ENCODE measurements at regions not wholly inside any gene's neighbourhood (a gene's known extent, or its start where the extent isn't known, plus 50 kb on each side); places are given as distances from the start of the nearest gene placed in this dataset.
"Not testable (repeated sequence)": the region's sequence is repeated elsewhere in the genome, so short reads cannot be mapped to it uniquely, and the experiment has no call there.

DNA sequence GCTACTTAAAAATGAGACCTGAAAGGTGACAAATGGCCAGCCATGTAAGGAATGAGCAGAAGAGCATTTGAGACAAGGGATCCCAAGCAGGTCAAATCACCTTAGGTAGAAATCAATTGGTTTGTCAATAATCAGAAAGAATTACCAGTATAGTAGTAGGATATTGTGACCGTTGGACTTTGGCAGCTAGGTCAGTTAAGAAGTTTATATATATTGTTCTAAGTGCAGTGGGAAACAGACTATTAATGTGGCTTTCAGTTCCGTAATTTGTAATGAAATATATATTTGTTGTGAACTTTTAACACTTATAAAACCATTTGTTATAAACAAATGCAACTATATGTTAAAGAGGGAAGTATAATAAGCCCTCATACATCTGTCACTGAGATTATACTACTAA lies 807.9 kb upstream of the SPRY2 start:
- H3K9me3 ChIP-seq (ENCODE audit: low read depth, low read length) = no peaks in the 10 kb centered on the region
- DNase-seq (ENCODE audit: low read depth, low spot score) = no peak
- TF ChIP-seq FOXP2 (optimal IDR thresholded peaks at IDR 0.05; ENCODE audit: control extremely low read depth, extremely low read length, insufficient read depth) = no peak
- TF ChIP-seq EZH2 (IDR thresholded peaks at IDR 0.05) = no peak
- no peak for TF ChIP-seq POLR2AphosphoS5 (IDR thresholded peaks at IDR 0.05; ENCODE audit: borderline replicate concordance, low read depth, low read length)
- no peak overlapping the region for H3K9ac ChIP-seq (ENCODE audit: insufficient read length)
- H3K36me3 ChIP-seq (ENCODE audit: insufficient read depth, low read length) = no peaks in the 10 kb centered on the region
- H3K27ac ChIP-seq = no peak overlapping the region
- no peak overlapping the region for H3K4me3 ChIP-seq

DNA sequence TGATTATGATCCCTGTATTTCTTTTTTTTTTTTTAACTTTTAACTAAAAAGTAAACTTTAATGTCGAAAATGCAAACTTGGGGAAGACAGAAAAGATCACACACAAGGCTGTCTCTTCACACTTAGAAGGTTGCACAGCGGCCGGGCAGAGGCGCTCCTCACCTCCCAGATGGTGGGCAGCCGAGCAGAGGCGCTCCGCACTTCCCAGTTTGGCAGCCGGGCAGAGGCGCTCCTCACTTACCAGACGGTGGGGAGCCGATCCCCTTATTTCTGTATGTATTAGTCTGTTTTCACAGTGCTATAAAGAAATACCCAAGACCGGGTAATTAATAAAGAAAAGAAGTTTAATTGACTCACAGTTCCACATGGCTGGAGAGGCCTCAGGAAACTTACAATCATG lies 805.6 kb upstream of the SPRY2 start:
- not testable (repeated sequence) for DNase-seq (ENCODE audit: low read depth, low spot score); H3K27ac ChIP-seq; H3K9ac ChIP-seq (ENCODE audit: insufficient read length); H3K9me3 ChIP-seq (ENCODE audit: low read depth, low read length); H3K4me3 ChIP-seq; H3K36me3 ChIP-seq (ENCODE audit: insufficient read depth, low read length)

DNA sequence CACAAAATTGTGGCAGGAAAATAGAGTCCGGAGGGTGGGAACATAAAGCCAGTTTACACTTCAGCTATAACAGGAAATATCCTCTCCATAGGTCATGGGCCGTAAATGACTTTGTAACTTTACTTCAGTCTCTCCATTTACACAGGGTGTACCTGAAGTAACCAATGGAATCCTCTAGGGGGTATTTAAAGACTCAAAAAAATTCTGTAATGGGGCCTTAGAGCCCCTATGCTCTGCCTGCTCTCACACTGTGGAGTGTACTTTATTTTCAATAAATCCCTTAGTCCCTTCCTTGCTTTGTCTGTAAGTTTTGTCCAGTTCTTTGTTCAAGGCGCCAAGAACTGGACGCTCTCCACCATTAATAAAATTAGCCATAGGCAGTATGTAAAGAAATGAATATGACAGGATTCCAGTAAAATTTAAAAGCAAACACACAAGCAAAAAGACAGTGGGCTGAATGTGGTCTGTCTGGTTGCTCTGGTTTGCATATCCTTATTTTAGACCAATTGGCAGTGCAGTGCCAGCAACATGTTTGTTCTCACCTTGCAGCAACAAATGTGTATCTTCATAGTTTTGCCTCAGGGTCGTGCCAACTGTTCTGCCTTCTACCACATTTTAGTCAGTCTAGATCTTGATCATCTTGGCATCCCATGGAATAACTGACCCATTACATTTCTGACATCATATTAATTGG lies 801.5 kb upstream of the SPRY2 start:
- Histone ChIP-seq H3K36me3 (ENCODE audit: insufficient read depth, low read length) (no peaks in the 10 kb centered on the region), H3K4me3 (no peak overlapping the region), H3K27ac (no peak overlapping the region), H3K9me3 (ENCODE audit: low read depth, low read length) (no peaks in the 10 kb centered on the region), H3K9ac (ENCODE audit: insufficient read length) (no peak overlapping the region)
- DNase-seq (ENCODE audit: low read depth, low spot score) = no peak
- TF ChIP-seq POLR2AphosphoS5 (IDR thresholded peaks at IDR 0.05; ENCODE audit: borderline replicate concordance, low read depth, low read length) (no peak), FOXP2 (optimal IDR thresholded peaks at IDR 0.05; ENCODE audit: control extremely low read depth, extremely low read length, insufficient read depth) (no peak)

DNA sequence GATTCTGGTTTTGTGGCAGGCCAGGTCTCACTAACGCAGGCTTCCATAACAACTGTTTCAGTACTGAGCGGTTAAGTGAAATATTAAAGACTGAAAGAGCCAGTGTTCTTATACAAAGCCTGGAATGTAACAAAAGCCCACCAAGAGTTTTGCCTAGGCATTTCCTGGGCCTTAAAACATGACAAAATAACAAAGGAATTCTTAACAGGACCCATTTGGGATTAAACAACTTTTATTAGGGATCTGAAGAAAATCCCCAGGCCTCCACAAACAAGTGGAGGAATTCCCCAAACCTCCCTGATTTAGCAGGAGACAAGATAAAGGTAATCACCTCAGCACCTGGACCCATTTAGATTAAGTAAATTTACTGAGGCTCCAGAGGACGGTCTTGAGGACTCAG lies 799.7 kb upstream of the SPRY2 start:
- no peak for DNase-seq (ENCODE audit: low read depth, low spot score)
- Histone ChIP-seq H3K27ac (no peak overlapping the region), H3K4me3 (no peak overlapping the region), H3K36me3 (ENCODE audit: insufficient read depth, low read length) (no peaks in the 10 kb centered on the region), H3K9me3 (ENCODE audit: low read depth, low read length) (no peaks in the 10 kb centered on the region), H3K9ac (ENCODE audit: insufficient read length) (no peak overlapping the region)
- TF ChIP-seq FOXP2 (optimal IDR thresholded peaks at IDR 0.05; ENCODE audit: control extremely low read depth, extremely low read length, insufficient read depth) = no peak
- no peak for TF ChIP-seq POLR2AphosphoS5 (IDR thresholded peaks at IDR 0.05; ENCODE audit: borderline replicate concordance, low read depth, low read length)
- TF ChIP-seq EZH2 (IDR thresholded peaks at IDR 0.05) = no peak

DNA sequence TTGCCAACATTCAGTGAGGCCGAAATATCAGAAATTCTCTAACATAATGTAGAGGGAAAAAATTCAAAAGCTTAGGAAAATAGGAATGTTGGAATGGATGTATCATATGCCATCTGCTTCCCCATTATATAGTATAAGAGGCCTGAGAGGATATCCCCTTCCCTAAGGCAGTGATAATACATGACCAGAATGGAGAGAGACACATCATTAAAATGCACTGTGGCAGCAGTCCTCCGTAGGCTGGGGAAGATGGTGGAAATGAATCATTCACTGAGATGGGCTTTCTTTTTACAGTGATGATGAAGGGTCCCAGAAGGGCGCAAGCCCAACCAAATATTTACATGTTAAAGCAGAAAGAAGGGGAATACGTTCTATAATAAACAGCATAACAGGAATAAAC lies 799.1 kb upstream of the SPRY2 start:
- Histone ChIP-seq H3K9ac (ENCODE audit: insufficient read length) (no peak overlapping the region), H3K27ac (no peak overlapping the region)
- TF ChIP-seq FOXP2 (optimal IDR thresholded peaks at IDR 0.05; ENCODE audit: control extremely low read depth, extremely low read length, insufficient read depth) (no peak), EZH2 (IDR thresholded peaks at IDR 0.05) (no peak), POLR2AphosphoS5 (IDR thresholded peaks at IDR 0.05; ENCODE audit: borderline replicate concordance, low read depth, low read length) (no peak)

DNA sequence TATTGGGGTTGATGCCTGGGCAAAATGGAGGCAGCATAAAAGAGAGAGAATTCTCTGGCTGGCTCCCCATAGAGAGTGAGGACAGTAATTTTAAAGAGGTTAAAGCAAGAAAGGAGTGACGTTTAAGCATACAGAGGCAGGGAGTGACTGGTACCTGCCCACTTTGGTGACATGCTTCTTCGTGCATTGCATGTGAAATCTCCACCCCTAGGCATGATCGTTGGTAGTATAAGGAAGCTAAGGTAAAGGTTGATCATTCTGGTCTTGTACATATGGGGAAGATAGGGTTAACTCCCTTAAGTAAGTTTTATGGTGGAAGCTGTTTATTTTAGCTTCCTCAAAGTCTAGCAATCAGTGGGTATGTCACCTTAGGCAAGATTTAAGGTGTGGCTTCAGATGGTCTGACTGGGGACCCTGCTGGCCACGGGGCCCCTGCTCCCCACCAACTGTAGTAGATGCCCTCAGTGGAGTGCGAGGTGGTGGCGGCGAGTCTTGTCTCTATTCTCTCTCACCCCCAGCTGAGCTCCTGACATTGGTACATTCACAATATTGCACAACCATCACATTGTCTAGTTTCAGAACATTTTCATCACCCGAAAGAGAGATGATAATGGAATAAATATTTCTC lies 797.5 kb upstream of the SPRY2 start:
- no peak for DNase-seq (ENCODE audit: low read depth, low spot score)
- Histone ChIP-seq H3K4me3 (no peak overlapping the region), H3K9me3 (ENCODE audit: low read depth, low read length) (no peaks in the 10 kb centered on the region), H3K9ac (ENCODE audit: insufficient read length) (no peak overlapping the region), H3K27ac (no peak overlapping the region), H3K36me3 (ENCODE audit: insufficient read depth, low read length) (no peaks in the 10 kb centered on the region)
- no peak for TF ChIP-seq EZH2 (IDR thresholded peaks at IDR 0.05)
- no peak for TF ChIP-seq FOXP2 (optimal IDR thresholded peaks at IDR 0.05; ENCODE audit: control extremely low read depth, extremely low read length, insufficient read depth)
- TF ChIP-seq POLR2AphosphoS5 (IDR thresholded peaks at IDR 0.05; ENCODE audit: borderline replicate concordance, low read depth, low read length) = no peak

More for the DNA sequence above, 799.1 kb upstream of the SPRY2 start:
- Histone ChIP-seq H3K4me3 (no peak overlapping the region), H3K9me3 (ENCODE audit: low read depth, low read length) (no peaks in the 10 kb centered on the region), H3K36me3 (ENCODE audit: insufficient read depth, low read length) (no peaks in the 10 kb centered on the region)
- DNase-seq (ENCODE audit: low read depth, low spot score) = no peak

DNA sequence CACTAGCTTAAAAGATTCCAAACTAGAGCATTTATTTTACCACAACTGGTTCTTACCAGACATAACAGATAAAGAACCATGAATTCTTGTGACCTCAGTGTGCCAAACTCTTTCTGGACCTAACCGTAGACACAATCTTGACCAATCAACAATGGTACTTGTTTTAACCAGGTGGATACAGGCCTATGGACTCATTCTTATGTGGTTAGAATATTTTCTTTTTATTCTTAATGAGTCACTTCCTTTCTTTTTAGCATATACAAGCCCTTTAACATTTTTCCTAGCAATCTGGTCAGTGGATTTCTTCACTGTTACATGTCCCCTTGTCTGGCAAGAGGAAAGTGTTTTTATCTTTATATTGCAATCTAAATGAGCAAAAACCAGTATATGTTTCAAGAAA lies 792.1 kb upstream of the SPRY2 start:
- Histone ChIP-seq H3K9ac (ENCODE audit: insufficient read length) (no peak overlapping the region), H3K9me3 (ENCODE audit: low read depth, low read length) (no peaks in the 10 kb centered on the region), H3K4me3 (no peak overlapping the region), H3K36me3 (ENCODE audit: insufficient read depth, low read length) (no peaks in the 10 kb centered on the region), H3K27ac (no peak overlapping the region)
- no peak for TF ChIP-seq POLR2AphosphoS5 (IDR thresholded peaks at IDR 0.05; ENCODE audit: borderline replicate concordance, low read depth, low read length)
- no peak for TF ChIP-seq FOXP2 (optimal IDR thresholded peaks at IDR 0.05; ENCODE audit: control extremely low read depth, extremely low read length, insufficient read depth)
- TF ChIP-seq EZH2 (IDR thresholded peaks at IDR 0.05) = no peak
- no peak for DNase-seq (ENCODE audit: low read depth, low spot score)

DNA sequence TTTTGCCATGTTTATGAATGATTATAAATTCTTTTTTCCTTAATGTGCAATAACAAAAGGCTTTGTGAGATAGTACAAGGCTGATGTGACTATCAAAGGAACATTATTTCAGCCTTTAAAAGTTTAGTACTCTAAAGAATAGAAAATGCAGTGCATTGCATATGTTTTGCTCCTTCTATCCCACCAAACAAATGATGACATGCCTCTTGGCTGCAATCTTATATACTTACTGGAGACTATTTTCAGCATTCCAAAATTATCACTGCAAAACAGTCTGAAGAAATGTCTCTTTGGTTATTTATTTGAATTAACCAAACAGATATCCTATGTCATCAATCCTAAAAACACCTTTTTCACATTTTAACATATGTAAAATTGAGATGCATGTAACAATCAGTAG lies 776.5 kb upstream of the SPRY2 start:
- Histone ChIP-seq H3K4me3 (no peak overlapping the region), H3K27ac (no peak overlapping the region), H3K36me3 (ENCODE audit: insufficient read depth, low read length) (no peaks in the 10 kb centered on the region), H3K9me3 (ENCODE audit: low read depth, low read length) (no peaks in the 10 kb centered on the region), H3K9ac (ENCODE audit: insufficient read length) (no peak overlapping the region)
- no peak for TF ChIP-seq POLR2AphosphoS5 (IDR thresholded peaks at IDR 0.05; ENCODE audit: borderline replicate concordance, low read depth, low read length)
- no peak for TF ChIP-seq EZH2 (IDR thresholded peaks at IDR 0.05)
- TF ChIP-seq FOXP2 (optimal IDR thresholded peaks at IDR 0.05; ENCODE audit: control extremely low read depth, extremely low read length, insufficient read depth) = no peak
- DNase-seq (ENCODE audit: low read depth, low spot score) = no peak

All from SK-N-MC (cell line).